Esophagus (tissue), 2 donors: ENCODE measurements at regions not wholly inside any gene's neighbourhood (a gene's known extent, or its start where the extent isn't known, plus 50 kb on each side); places are given as distances from the start of the nearest gene placed in this dataset.
"Not testable (repeated sequence)": the region's sequence is repeated elsewhere in the genome, so short reads cannot be mapped to it uniquely, and the experiment has no call there.

ENCODE experiments used
- H3K27ac ChIP-seq, 2 donors: one replicate each; pipeline ENCODE4 v1.5.1; 2013; ENCODE audit warnings: low read depth in 2 of 2, mild to moderate bottlenecking in 2 of 2, inconsistent platforms in 1 of 2, low read length in 1 of 2, moderate library complexity in 1 of 2
- H3K27me3 ChIP-seq, 2 donors: one replicate each; pipeline ENCODE4 v1.6.1; 2013; ENCODE audit warnings: low read length in 2 of 2, control low read depth in 1 of 2, mild to moderate bottlenecking in 1 of 2; ENCODE audit not compliant: insufficient read depth in 2 of 2, control insufficient read depth in 1 of 2
- H3K36me3 ChIP-seq, 2 donors: one replicate each; pipeline ENCODE4 v1.6.1; 2013; ENCODE audit warnings: low read length in 1 of 2; ENCODE audit not compliant: control insufficient read depth in 2 of 2, insufficient read depth in 2 of 2
- H3K4me1 ChIP-seq, 2 donors: one replicate each; pipeline ENCODE4 v1.6.1; 2013; ENCODE audit warnings: low read length in 1 of 2; ENCODE audit not compliant: control insufficient read depth in 2 of 2, insufficient read depth in 2 of 2
- H3K4me3 ChIP-seq, 2 donors: one replicate each; pipeline ENCODE4 v1.5.1; 2013; ENCODE audit warnings: low read length in 2 of 2, mild to moderate bottlenecking in 2 of 2, low read depth in 1 of 2, moderate library complexity in 1 of 2
- H3K9me3 ChIP-seq, 2 donors: one replicate each; pipeline ENCODE4 v1.6.1; 2013; ENCODE audit warnings: mild to moderate bottlenecking in 2 of 2, low read depth in 1 of 2, low read length in 1 of 2, moderate library complexity in 1 of 2; ENCODE audit not compliant: control insufficient read depth in 2 of 2, insufficient read depth in 1 of 2
- WGBS, 2 donors: extraction: QIAGEN DNeasy Blood & Tissue Kit; methylation state at CpG; one replicate each; pipeline ENCODE4 v1.1.7; 2013; 5-methylcytosine and 5-hydroxymethylcytosine counted together
- donor health status: healthy with polysubstance abuse.
- donor health status: Bipolar disorder and iron deficiency.

GRCh38 chr21:27912133-27912532 lies 945.2 kb upstream of the ADAMTS5 start:
- H3K9me3 ChIP-seq, H3K4me1 ChIP-seq, H3K36me3 ChIP-seq, H3K27ac ChIP-seq, H3K27me3 ChIP-seq, H3K4me3 ChIP-seq: not testable (repeated sequence)
- 80 to 82% methylated on average over 2 of the region's 2 CpGs for WGBS, 2 donors

GRCh38 chr21:27909487-27909886 lies 942.6 kb upstream of the ADAMTS5 start:
- not testable (repeated sequence) for H3K4me3 ChIP-seq, H3K9me3 ChIP-seq, H3K27me3 ChIP-seq, H3K36me3 ChIP-seq, H3K27ac ChIP-seq, H3K4me1 ChIP-seq

DNA sequence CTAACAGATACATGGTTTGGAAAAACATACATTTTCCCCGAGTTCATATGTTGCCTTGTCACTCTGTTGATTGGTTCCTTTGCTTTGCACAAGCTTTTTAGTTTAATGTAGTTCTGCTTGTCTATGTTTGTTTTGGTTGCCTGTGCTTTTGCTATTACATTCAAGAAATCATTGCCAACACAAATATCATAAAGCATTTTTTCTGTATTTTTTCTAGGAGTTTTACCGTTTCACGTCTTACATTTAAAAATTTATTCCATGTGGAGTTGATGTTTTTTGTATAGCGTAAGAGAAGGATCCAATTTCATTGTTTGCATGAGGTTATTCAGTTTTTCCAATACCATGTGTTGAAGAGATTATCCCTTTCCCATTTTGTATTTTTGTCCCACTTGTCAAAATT lies 941.9 kb upstream of the ADAMTS5 start:
- WGBS, 2 donors = 87% methylated on average over 4 of the region's 4 CpGs
- H3K27ac ChIP-seq, H3K9me3 ChIP-seq, H3K36me3 ChIP-seq, H3K27me3 ChIP-seq, H3K4me3 ChIP-seq, H3K4me1 ChIP-seq: not testable (repeated sequence)

GRCh38 chr21:27902904-27903303 lies 936.0 kb upstream of the ADAMTS5 start:
- not testable (repeated sequence) for H3K36me3 ChIP-seq, H3K4me1 ChIP-seq, H3K9me3 ChIP-seq, H3K27ac ChIP-seq, H3K4me3 ChIP-seq, H3K27me3 ChIP-seq
- 68 to 80% methylated on average over 2 of the region's 2 CpGs for WGBS, 2 donors

DNA sequence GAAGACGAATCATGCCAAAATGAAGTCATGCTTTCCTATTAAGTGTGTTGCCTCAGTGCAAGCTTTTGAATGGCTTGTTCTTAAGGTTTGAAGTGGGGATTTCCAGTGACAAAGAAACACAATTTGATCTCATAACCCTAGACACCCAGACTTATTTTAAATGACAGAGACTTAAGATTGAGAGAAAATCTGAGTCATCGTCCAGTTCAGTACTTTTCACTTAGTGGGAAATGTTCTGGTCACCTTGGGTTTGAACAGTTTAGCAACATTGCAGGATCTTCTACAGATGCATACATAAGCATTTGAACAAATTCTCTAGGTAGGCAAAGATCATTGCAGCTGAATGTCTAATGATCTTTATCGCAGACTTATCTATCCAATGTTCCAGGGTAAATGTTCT lies 926.7 kb upstream of the ADAMTS5 start:
- H3K4me1 ChIP-seq, H3K9me3 ChIP-seq, H3K27me3 ChIP-seq, H3K4me3 ChIP-seq, H3K36me3 ChIP-seq, H3K27ac ChIP-seq: not testable (repeated sequence)
- 84 to 87% methylated on average over 2 of the region's 3 CpGs for WGBS, 2 donors

- H3K4me3 ChIP-seq, H3K27ac ChIP-seq, H3K36me3 ChIP-seq, H3K27me3 ChIP-seq, H3K4me1 ChIP-seq, H3K9me3 ChIP-seq: not testable (repeated sequence)
- 53% methylated on average over 4 of the region's 4 CpGs for WGBS, 2 donors
Measured at GRCh38 chr21:27891495-27891894, 924.6 kb upstream of the ADAMTS5 start.

DNA sequence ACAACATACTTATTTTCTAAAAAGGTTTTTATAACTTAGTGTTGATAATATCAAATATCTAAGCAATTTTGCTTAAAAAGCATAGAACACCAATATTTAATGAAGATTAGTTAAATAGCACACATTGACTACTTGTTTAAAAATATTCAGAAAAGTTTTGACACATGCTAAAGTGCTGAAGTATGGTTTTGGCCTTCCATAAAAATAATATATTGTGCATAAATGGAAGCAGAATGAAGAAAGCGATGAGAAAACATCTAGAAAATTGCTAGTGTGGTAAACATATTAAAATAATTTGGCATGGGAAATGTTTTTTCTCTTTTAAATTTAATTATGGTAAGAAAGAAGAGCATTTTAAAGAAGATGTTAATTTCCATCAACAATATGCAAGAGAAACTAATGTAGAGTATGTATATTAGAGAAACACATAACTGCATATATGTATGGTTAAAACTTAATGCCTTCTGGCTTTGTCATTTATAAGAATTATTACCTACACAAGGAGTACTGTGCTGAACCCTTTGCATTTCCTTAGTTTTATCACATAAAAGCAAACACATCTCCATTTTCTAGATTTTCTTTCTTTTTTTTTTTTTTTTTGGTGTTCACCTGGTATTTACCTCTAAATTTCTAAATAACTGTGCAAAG lies 921.0 kb upstream of the ADAMTS5 start:
- 85 to 87% methylated on average over 1 of the region's 1 CpG for WGBS, 2 donors
- H3K4me1 ChIP-seq, H3K27ac ChIP-seq, H3K9me3 ChIP-seq, H3K27me3 ChIP-seq, H3K36me3 ChIP-seq, H3K4me3 ChIP-seq: not testable (repeated sequence)

GRCh38 chr21:27885296-27885711 lies 918.4 kb upstream of the ADAMTS5 start:
- Histone ChIP-seq H3K27me3 (no peaks in the 10 kb centered on the region), H3K9me3 (no peaks in the 10 kb centered on the region), H3K27ac (no peak overlapping the region), H3K4me3 (no peak overlapping the region), H3K4me1 (no peaks in the 10 kb centered on the region), H3K36me3 (no peaks in the 10 kb centered on the region)
- 95 to 96% methylated on average over 28 to 31 of the region's 31 CpGs for WGBS, 2 donors

DNA sequence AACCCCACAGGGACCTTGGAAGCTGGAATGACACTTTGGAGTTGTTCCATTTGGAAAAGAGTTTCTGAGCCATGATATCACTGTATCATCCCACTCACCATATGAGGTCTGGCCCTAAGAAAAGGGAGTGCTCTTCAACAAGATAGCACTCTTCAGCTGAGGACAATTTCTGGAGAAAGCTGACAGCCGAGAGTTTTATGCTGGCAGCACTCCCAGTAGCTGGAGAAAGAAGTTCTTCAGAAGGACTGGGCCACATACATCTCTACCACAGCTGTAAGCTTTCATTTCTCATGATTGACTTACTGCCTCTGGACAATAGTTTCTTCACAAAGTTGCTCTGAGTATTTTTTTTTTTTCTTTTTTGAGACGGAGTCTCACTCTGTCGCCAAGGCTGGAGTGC lies 914.4 kb upstream of the ADAMTS5 start:
- not testable (repeated sequence) for H3K36me3 ChIP-seq, H3K4me1 ChIP-seq, H3K27me3 ChIP-seq, H3K27ac ChIP-seq, H3K4me3 ChIP-seq, H3K9me3 ChIP-seq
- WGBS, 2 donors = 63 to 68% methylated on average over 3 of the region's 3 CpGs

DNA sequence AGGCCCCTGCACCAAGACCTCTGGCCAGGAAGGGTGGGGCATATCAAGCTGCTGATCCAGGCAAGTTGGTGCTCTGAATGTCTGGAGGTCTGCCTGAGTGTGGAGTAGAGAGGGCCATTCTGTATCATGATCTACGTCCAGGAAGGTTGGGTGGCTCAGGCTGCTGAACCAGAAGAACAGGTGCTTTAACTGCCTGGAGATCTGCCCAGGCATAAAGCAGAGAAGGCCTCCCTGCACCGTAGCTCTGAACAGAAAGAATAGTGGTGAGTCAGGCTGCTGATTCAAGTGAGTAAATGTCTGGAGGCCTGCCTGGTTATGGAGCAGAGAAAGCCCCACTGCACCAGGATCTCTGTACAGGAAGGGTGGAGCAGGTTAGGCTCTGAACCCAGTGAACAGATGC lies 905.5 kb upstream of the ADAMTS5 start:
- not testable (repeated sequence) for H3K9me3 ChIP-seq, H3K36me3 ChIP-seq, H3K4me3 ChIP-seq, H3K27ac ChIP-seq, H3K27me3 ChIP-seq, H3K4me1 ChIP-seq
- WGBS, 2 donors = 30 to 40% methylated on average over 2 of the region's 2 CpGs
